ENCODE measurements at regions not wholly inside any gene's neighbourhood (a gene's known extent, or its start where the extent isn't known, plus 50 kb on each side); places are given as distances from the start of the nearest gene placed in this dataset.

GRCh38 chr17:71035226-71035625 lies 865.9 kb downstream of the KCNJ2 start:
- Histone ChIP-seq H3K27me3 (ENCODE audit: control insufficient read depth, insufficient read depth, low read length) (no peaks in the 10 kb centered on the region), H3K27ac (ENCODE audit: low read depth in 2 of 2, low read length in 2 of 2) (no peak overlapping the region), H3K4me3 (ENCODE audit: low read length in 3 of 3) (no peak overlapping the region), H3K9ac (ENCODE audit: low read length in 3 of 3) (no peak overlapping the region), H3K9me3 (ENCODE audit: control insufficient read depth in 2 of 3, insufficient read depth in 1 of 3, low read length in 3 of 3) (no peaks in the 10 kb centered on the region), H3K36me3 (ENCODE audit: control insufficient read depth in 2 of 3, insufficient read depth in 3 of 3, low read length in 3 of 3) (no peaks in the 10 kb centered on the region), H3K4me1 (ENCODE audit: control insufficient read depth in 2 of 3, insufficient read depth in 2 of 3, low read depth in 1 of 3, low read length in 3 of 3) (no peaks in the 10 kb centered on the region)
- FAIRE-seq (no peak), DNase-seq (no peak)
- intact Hi-C loops (cut with DNase I), result no loop called here
- TF ChIP-seq CTCF (IDR thresholded peaks at IDR 0.05; ENCODE audit: borderline replicate concordance, extremely low read depth, insufficient read depth), result no peak

GRCh38 chr17:71037386-71037785 lies 868.1 kb downstream of the KCNJ2 start:
- Histone ChIP-seq H3K27ac (ENCODE audit: low read depth in 2 of 2, low read length in 2 of 2) (no peak overlapping the region), H3K9ac (ENCODE audit: low read length in 3 of 3) (no peak overlapping the region), H3K9me3 (ENCODE audit: control insufficient read depth in 2 of 3, insufficient read depth in 1 of 3, low read length in 3 of 3) (no peaks in the 10 kb centered on the region), H3K36me3 (ENCODE audit: control insufficient read depth in 2 of 3, insufficient read depth in 3 of 3, low read length in 3 of 3) (no peaks in the 10 kb centered on the region), H3K4me3 (ENCODE audit: low read length in 3 of 3) (no peak overlapping the region), H3K4me1 (ENCODE audit: control insufficient read depth in 2 of 3, insufficient read depth in 2 of 3, low read depth in 1 of 3, low read length in 3 of 3) (no peaks in the 10 kb centered on the region), H3K27me3 (ENCODE audit: control insufficient read depth, insufficient read depth, low read length) (no peaks in the 10 kb centered on the region)
- TF ChIP-seq CTCF (IDR thresholded peaks at IDR 0.05; ENCODE audit: borderline replicate concordance, extremely low read depth, insufficient read depth), result no peak
- DNase-seq (no peak), FAIRE-seq (no peak)
- intact Hi-C loops (cut with DNase I), result no loop called here

- Histone ChIP-seq H3K9me3 (ENCODE audit: control insufficient read depth in 2 of 3, insufficient read depth in 1 of 3, low read length in 3 of 3) (no peaks in the 10 kb centered on the region), H3K4me1 (ENCODE audit: control insufficient read depth in 2 of 3, insufficient read depth in 2 of 3, low read depth in 1 of 3, low read length in 3 of 3) (no peaks in the 10 kb centered on the region), H3K27ac (ENCODE audit: low read depth in 2 of 2, low read length in 2 of 2) (no peak overlapping the region), H3K36me3 (ENCODE audit: control insufficient read depth in 2 of 3, insufficient read depth in 3 of 3, low read length in 3 of 3) (no peaks in the 10 kb centered on the region), H3K4me3 (ENCODE audit: low read length in 3 of 3) (no peak overlapping the region), H3K27me3 (ENCODE audit: control insufficient read depth, insufficient read depth, low read length) (no peaks in the 10 kb centered on the region), H3K9ac (ENCODE audit: low read length in 3 of 3) (no peak overlapping the region)
- no peak for TF ChIP-seq CTCF (IDR thresholded peaks at IDR 0.05; ENCODE audit: borderline replicate concordance, extremely low read depth, insufficient read depth)
- DNase-seq, result no peak
- intact Hi-C loops (cut with DNase I), result no loop called here
- no peak for FAIRE-seq
Measured at GRCh38 chr17:71039391-71039790, 870.1 kb downstream of the KCNJ2 start.

GRCh38 chr17:71052971-71053370 lies 883.6 kb downstream of the KCNJ2 start:
- Histone ChIP-seq H3K27ac (ENCODE audit: low read depth in 2 of 2, low read length in 2 of 2) (no peak overlapping the region), H3K9ac (ENCODE audit: low read length in 3 of 3) (no peak overlapping the region), H3K9me3 (ENCODE audit: control insufficient read depth in 2 of 3, insufficient read depth in 1 of 3, low read length in 3 of 3) (no peaks in the 10 kb centered on the region), H3K4me1 (ENCODE audit: control insufficient read depth in 2 of 3, insufficient read depth in 2 of 3, low read depth in 1 of 3, low read length in 3 of 3) (no peaks in the 10 kb centered on the region), H3K4me3 (ENCODE audit: low read length in 3 of 3) (no peak overlapping the region), H3K27me3 (ENCODE audit: control insufficient read depth, insufficient read depth, low read length) (no peaks in the 10 kb centered on the region), H3K36me3 (ENCODE audit: control insufficient read depth in 2 of 3, insufficient read depth in 3 of 3, low read length in 3 of 3) (no peaks in the 10 kb centered on the region)
- intact Hi-C loops (cut with DNase I), result no loop called here
- DNase-seq (no peak), FAIRE-seq (no peak)
- TF ChIP-seq CTCF (IDR thresholded peaks at IDR 0.05; ENCODE audit: borderline replicate concordance, extremely low read depth, insufficient read depth), result no peak

Data from kidney (tissue), 13 donors.